CD4-positive, alpha-beta T cell treated with Interleukin-17A for 4 hours (primary cell): ENCODE measurements at regions not wholly inside any gene's neighbourhood (a gene's known extent, or its start where the extent isn't known, plus 50 kb on each side); places are given as distances from the start of the nearest gene placed in this dataset.

Experiments used
- DNase-seq: peaks from one replicate; pipeline ENCODE4 v3.0.0-alpha.2; 2020; ENCODE audit warnings: mixed read lengths

DNA sequence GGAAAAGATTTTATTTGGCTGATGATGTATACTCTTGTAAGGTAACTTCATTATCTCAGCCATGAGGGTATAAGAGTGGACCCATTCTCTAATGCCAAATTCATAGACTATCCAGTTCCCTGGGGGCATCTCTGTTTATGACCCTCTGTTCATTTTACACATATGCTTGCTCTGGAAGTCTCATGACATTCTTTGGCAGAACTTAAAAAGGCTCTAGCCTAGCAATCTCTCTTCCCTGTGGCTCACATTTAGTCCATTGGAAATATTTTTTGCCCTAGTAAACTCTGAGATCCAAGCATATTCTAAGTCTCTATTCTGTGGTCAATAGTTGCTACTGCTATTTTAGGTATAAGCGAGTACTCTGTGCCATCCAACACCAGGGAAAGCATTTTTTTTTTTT is 1201.8 kb upstream of the ZEB2 start:
- DNase-seq = no peak

- DNase-seq = no peak
Observed at GRCh38 chr2:145715601-145716000, 1195.7 kb upstream of the ZEB2 start.

- DNase-seq = no peak
Observed at GRCh38 chr2:145710303-145710702, 1190.4 kb upstream of the ZEB2 start.

GRCh38 chr2:145702305-145702704 is 1182.4 kb upstream of the ZEB2 start:
- no peak for DNase-seq

DNA sequence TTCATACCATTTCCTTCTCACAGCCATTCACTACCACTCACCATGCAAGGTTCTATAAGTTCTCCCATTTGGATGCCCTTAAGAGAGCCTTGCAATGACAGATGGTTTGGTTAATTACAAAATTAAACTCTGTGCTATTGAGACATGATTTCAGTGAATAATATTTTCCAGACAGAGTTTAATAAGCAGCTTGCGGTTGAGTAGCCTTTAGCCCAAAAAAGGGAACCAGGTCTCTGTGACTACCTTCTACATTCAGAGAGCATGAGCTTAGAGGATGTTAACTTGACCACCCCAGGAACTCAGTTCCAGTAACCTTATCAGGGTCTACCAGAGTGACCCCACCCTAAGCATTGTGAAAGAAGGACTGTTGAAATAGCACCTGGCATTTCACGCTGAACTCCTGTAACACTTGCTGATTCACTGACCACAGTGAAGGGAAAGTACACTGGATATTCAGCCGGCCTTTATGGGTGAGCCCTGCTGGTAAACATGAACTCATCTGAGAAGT is 1173.1 kb upstream of the ZEB2 start:
- no peak for DNase-seq

DNA sequence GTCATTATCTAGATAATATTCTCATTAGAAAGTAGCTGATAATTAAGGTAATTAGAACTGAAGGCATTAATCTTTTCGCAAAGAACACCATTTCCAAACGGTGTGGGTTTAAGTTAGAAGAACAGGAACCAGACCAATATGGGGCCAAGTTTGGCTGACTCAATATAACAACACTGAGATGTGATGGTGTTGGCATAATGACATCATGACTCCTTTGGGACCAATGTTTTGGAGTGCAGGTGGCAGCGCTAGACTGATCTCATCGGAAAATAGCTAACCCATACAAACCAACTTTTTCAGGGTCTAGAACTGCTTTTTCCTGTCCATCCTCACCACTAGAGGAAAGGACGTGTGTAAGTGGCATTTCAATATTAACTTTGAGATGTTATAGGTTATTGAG is 1171.7 kb upstream of the ZEB2 start:
- DNase-seq = no peak

GRCh38 chr2:145690183-145690778 is 1170.4 kb upstream of the ZEB2 start:
- DNase-seq = no peak

DNA sequence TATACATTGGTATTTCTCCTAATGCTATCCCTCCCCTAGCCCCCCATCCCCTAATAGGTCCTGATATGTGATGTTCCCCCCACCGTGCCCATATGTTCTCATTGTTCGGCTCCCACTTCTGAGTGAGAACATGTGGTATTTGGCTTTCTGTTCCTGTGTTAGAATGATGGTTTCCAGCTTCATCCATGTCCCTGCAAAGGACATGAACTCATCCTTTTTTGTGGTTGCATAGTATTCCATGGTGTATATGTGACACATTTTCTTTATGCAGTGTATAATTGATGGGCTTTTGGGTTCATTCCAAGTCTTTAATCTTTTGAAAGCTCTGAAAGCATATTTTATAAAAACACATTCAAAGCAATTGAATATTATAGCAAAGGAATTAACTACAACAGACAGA is 1169.4 kb upstream of the ZEB2 start:
- DNase-seq = no peak

GRCh38 chr2:145688156-145688555 is 1168.2 kb upstream of the ZEB2 start:
- DNase-seq = no peak

DNA sequence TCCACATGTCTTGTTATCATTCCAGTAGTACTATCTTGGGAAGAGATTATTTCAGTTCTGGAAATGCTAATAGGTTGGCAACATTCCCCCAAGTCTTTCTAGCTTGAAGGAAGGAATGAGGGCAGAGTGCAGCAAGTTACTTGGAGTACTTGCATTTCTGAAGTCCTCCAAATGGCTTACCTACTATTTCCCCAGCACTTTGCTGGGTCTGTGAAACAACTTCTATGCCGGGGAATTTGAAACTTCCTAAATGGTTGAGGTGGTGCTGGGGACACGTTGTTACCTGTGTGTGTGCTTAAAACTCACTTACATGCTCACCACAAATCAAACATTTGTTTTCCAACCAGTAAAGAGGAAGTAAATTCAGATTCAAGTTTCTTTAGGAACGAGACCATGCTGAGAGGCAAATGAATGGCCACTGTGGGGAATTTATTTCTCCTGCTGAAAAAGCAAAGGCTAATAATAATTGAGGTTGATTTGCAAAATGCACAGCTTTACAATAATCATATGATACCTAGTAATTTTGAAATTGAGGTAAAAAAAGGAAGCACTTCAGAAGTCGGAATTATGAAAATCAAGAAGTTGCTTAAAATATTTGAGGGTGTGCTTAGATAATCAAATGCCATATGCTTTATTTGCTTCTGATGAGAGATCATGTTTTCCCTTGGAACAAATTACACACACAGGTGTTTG is 1167.7 kb upstream of the ZEB2 start:
- no peak for DNase-seq

- no peak for DNase-seq
Observed at GRCh38 chr2:145685383-145686050, 1165.6 kb upstream of the ZEB2 start.

GRCh38 chr2:145682546-145683157 is 1162.7 kb upstream of the ZEB2 start:
- DNase-seq = no peak

DNA sequence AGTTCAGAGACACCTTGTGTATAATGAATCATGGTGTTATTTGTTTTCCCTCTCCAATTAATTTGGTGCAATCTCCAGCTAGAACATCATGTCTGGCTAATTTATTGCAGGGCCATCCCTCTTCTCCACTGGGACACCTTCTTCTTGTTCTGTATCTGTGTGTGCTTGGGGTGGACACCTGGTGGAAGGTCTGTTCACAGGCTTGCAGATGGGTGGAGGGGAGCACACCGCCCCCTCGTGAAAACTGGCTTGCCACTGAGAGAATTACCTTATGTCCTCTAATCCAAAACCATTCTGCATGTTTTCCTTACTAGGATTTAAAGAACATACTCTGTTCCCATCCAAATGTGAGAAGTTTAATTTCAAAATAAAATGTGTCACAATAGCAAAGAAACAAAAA is 1160.4 kb upstream of the ZEB2 start:
- no peak for DNase-seq

DNA sequence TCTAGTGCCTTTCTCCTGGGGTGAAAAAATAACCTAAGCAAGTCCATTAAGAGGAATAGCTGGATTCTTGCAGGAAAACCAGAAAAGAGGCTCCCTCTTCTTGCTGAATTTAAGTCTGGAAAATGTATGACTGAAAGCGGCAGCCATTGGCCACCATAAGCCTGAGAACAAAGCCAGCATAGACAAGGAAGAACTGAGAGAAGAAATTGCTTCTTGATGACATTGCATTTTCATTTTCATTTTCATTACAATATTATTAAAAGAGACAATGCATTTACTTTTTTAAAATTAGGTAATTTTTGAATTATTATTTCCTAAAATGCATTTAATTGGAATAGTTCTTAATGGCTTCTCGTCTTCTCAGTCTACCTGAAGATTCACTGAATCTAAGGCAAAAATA is 1157.5 kb upstream of the ZEB2 start:
- no peak for DNase-seq

- no peak for DNase-seq
Observed at GRCh38 chr2:145674705-145675104, 1154.8 kb upstream of the ZEB2 start.

- no peak for DNase-seq
Observed at GRCh38 chr2:145669301-145669700, 1149.4 kb upstream of the ZEB2 start.

GRCh38 chr2:145666552-145666951 is 1146.6 kb upstream of the ZEB2 start:
- no peak for DNase-seq

- DNase-seq = no peak
Observed at GRCh38 chr2:145657265-145657664, 1137.3 kb upstream of the ZEB2 start.

GRCh38 chr2:145655165-145655765 is 1135.3 kb upstream of the ZEB2 start:
- DNase-seq = no peak

GRCh38 chr2:145654746-145655145 is 1134.8 kb upstream of the ZEB2 start:
- DNase-seq = no peak

GRCh38 chr2:145654156-145654555 is 1134.2 kb upstream of the ZEB2 start:
- no peak for DNase-seq

DNA sequence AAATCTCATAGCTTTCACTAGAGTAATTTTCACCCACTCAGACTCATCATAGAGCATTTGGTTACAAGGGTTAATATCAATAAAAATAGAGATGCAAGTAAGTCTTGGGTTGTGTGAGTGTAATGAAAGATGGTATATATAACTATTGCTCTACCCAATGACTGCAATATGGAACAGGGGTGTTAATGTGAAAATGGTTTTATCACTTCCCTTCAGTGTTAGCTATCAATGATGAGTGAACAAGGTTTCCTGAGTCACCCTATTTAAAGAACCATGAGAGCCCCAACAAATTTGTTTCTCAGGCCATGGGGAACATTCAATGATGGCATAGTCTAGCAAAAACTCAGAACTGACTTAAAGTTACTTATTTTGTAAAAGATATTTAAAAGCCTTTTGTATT is 1133.6 kb upstream of the ZEB2 start:
- no peak for DNase-seq
